ENCODE measurements at regions not wholly inside any gene's neighbourhood (a gene's known extent, or its start where the extent isn't known, plus 50 kb on each side); places are given as distances from the start of the nearest gene placed in this dataset.

DNA sequence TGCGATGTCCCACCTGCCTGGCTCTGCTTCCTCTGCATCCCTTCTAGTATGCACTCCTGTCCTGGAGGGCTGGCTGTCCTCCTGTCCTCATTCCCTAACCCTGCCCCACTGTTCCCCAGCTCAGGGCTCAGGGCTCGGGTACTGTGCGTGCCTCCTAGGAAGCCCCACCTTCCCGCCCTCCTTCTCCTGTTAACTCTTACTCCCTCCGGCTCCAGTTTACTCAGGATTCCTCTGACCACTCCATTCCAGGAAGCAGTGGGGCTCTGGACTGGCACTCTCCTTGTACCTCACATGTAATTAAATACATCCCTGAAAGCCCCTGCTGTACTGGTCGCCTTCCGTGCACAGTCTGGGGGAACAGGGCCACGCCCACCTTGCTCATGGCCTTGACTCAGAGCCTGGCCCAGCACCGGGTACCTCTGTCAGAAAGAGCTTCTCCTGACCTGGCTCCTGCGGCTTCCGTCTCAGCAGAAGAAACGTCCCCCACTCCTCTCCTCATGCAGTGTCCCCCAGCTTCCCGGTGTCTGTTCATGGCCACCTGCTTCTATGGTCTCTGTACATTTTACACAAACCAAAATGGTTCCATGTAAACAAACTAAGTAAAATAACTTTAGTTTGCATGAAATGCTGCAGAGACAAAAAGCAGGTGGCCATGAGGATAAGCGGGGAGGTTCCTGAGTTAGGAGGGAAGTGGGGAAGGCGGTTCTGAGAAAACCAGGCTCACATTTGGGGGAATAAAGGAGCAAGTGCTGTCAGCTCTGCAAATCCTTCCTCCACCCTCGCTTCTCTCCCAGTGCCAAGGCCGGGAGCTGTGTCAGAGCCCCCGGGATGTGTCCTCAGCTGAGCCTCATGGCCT lies 445.9 kb downstream of the BRD1 start:
- H3K36me3 ChIP-seq (ENCODE audit: control insufficient read depth in 2 of 2, insufficient read depth in 1 of 2, low read length in 2 of 2): no peaks in the 10 kb centered on the region
- H3K9me3 ChIP-seq (ENCODE audit: control insufficient read depth, insufficient read depth, low read depth, low read length): no peaks in the 10 kb centered on the region
- TF ChIP-seq ZNF366 (tag by site-specific recombination; conservative IDR thresholded peaks at IDR 0.05): no peak
- peak; percentile 51 for TF ChIP-seq ZIC2 (tag by site-specific recombination; IDR thresholded peaks at IDR 0.05)
- no peaks in the 10 kb centered on the region for H3K4me1 ChIP-seq (ENCODE audit: control insufficient read depth, insufficient read depth, low read length)
- no peak overlapping the region for H3K27ac ChIP-seq (ENCODE audit: extremely low read depth, low read depth, low read length)
- ChIA-PET CTCF (no interaction called here), POLR2A (no interaction called here)
- no peak overlapping the region for H3K4me3 ChIP-seq (ENCODE audit: low read depth, low read length)

DNA sequence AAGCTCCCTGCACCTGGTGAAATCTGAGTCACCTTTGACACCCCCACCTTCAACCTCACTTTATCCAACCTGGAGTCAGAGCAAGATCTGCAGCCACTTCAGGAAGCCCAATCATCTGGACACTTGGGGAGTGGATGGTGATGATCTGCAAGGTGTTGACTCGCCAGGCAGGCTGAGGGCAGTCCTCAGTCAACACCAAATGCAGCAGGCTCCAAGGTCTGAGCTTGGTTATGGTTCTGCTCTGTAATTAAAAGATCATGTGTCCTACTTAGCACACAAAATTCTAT lies 446.9 kb downstream of the BRD1 start:
- TF ChIP-seq SP3 (tag by site-specific recombination; IDR thresholded peaks at IDR 0.05) (no peak), ZNF121 (tag by site-specific recombination; IDR thresholded peaks at IDR 0.05) (no peak), ZNF837 (tag by site-specific recombination; IDR thresholded peaks at IDR 0.05) (no peak), ZNF585B (tag by site-specific recombination; IDR thresholded peaks at IDR 0.05) (no peak), ZNF768 (tag by site-specific recombination; IDR thresholded peaks at IDR 0.05) (no peak), ZNF350 (tag by site-specific recombination; IDR thresholded peaks at IDR 0.05) (no peak), ZBTB7A (tag by site-specific recombination; IDR thresholded peaks at IDR 0.05; ENCODE audit: low read depth) (no peak), ZNF530 (tag by site-specific recombination; IDR thresholded peaks at IDR 0.05; ENCODE audit: low read depth) (no peak)
- TF ChIP-seq, protein P1, sequence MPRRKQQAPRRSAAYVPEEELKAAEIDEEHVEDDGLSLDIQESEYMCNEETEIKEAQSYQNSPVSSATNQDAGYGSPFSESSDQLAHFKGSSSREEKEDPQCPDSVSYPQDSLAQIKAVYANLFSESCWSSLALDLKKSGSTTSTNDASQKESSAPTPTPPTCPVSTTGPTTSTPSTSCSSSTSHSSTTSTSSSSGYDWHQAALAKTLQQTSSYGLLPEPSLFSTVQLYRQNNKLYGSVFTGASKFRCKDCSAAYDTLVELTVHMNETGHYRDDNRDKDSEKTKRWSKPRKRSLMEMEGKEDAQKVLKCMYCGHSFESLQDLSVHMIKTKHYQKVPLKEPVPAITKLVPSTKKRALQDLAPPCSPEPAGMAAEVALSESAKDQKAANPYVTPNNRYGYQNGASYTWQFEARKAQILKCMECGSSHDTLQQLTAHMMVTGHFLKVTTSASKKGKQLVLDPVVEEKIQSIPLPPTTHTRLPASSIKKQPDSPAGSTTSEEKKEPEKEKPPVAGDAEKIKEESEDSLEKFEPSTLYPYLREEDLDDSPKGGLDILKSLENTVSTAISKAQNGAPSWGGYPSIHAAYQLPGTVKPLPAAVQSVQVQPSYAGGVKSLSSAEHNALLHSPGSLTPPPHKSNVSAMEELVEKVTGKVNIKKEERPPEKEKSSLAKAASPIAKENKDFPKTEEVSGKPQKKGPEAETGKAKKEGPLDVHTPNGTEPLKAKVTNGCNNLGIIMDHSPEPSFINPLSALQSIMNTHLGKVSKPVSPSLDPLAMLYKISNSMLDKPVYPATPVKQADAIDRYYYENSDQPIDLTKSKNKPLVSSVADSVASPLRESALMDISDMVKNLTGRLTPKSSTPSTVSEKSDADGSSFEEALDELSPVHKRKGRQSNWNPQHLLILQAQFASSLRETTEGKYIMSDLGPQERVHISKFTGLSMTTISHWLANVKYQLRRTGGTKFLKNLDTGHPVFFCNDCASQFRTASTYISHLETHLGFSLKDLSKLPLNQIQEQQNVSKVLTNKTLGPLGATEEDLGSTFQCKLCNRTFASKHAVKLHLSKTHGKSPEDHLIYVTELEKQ (tag by site-specific recombination; IDR thresholded peaks at IDR 0.05; ENCODE audit: borderline replicate concordance): no peak
- no peaks in the 10 kb centered on the region for H3K36me3 ChIP-seq (ENCODE audit: control insufficient read depth in 2 of 2, insufficient read depth in 1 of 2, low read length in 2 of 2)
- ChIA-PET CTCF (interaction anchor here (0.9 kb wide), 1 partner anchor 10 kb away, joined by 4 read pairs; no protein-coding TSS in a partner anchor), POLR2A (no interaction called here)
- no peak overlapping the region for H3K27ac ChIP-seq (ENCODE audit: extremely low read depth, low read depth, low read length)
- H3K4me3 ChIP-seq (ENCODE audit: low read depth, low read length): no peak overlapping the region
- H3K4me1 ChIP-seq (ENCODE audit: control insufficient read depth, insufficient read depth, low read length): no peaks in the 10 kb centered on the region
- H3K9me3 ChIP-seq (ENCODE audit: control insufficient read depth, insufficient read depth, low read depth, low read length): no peaks in the 10 kb centered on the region

DNA sequence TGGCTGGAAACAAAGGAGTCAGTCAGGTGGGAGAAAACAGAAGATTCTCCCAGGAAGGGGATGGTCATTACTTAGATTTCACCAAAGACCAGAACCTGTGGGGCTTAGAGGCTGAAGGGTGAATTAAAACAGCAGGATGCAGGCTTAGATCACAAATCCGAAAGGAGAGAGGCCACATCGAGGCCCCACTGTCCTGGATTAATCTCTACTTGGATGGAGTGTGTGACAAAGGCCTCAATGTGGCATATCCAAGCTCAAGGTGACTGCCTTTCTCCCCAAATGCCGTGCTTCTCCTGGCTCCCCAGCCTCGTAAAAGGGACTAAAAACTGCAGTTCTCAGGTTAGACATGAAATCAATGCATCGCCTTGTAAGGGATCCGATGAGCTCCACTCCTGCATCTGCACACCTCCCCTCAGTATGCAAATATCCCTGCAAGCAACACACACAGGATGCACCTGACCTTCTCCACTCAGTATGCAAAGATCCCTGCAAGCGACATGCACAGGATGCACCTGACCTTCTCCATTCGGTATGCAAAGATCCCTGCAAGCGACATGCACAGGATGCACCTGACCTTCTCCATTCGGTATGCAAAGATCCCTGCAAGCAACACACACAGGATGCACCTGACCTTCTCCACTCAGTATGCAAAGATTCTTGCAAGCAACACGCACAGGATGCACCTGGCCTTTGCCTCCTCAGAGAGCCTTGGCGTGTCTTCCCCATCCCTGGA lies 447.4 kb downstream of the BRD1 start:
- H3K36me3 ChIP-seq (ENCODE audit: control insufficient read depth in 2 of 2, insufficient read depth in 1 of 2, low read length in 2 of 2): no peaks in the 10 kb centered on the region
- ChIA-PET CTCF (interaction anchor here (0.9 kb wide), 1 partner anchor 10 kb away, joined by 4 read pairs; no protein-coding TSS in a partner anchor), POLR2A (no interaction called here)
- H3K27ac ChIP-seq (ENCODE audit: extremely low read depth, low read depth, low read length): no peak overlapping the region
- no peaks in the 10 kb centered on the region for H3K4me1 ChIP-seq (ENCODE audit: control insufficient read depth, insufficient read depth, low read length)
- H3K9me3 ChIP-seq (ENCODE audit: control insufficient read depth, insufficient read depth, low read depth, low read length): no peaks in the 10 kb centered on the region
- no peak overlapping the region for H3K4me3 ChIP-seq (ENCODE audit: low read depth, low read length)
- no peak for TF ChIP-seq ZNF155 (tag by site-specific recombination; IDR thresholded peaks at IDR 0.05)
- no peak for TF ChIP-seq SP2 (tag by site-specific recombination; IDR thresholded peaks at IDR 0.05)
- no peak for TF ChIP-seq ZNF792 (tag by site-specific recombination; IDR thresholded peaks at IDR 0.05)
- TF ChIP-seq ZNF670 (tag by site-specific recombination; IDR thresholded peaks at IDR 0.05; ENCODE audit: low read depth): no peak
- TF ChIP-seq, protein P2, sequence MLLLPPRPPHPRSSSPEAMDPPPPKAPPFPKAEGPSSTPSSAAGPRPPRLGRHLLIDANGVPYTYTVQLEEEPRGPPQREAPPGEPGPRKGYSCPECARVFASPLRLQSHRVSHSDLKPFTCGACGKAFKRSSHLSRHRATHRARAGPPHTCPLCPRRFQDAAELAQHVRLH (tag by site-specific recombination; IDR thresholded peaks at IDR 0.05): no peak
- no peak for TF ChIP-seq ZNF23 (tag by site-specific recombination; IDR thresholded peaks at IDR 0.05; ENCODE audit: borderline replicate concordance)
